Limb (tissue), 2 donors: ENCODE measurements at regions not wholly inside any gene's neighbourhood (a gene's known extent, or its start where the extent isn't known, plus 50 kb on each side); places are given as distances from the start of the nearest gene placed in this dataset.

ENCODE experiments used
- DNase-seq, 2 donors: peaks; one replicate each; pipeline ENCODE4 v3.0.0-alpha.2; 2016; ENCODE audit errors: extremely low spot score in 2 of 2

DNA sequence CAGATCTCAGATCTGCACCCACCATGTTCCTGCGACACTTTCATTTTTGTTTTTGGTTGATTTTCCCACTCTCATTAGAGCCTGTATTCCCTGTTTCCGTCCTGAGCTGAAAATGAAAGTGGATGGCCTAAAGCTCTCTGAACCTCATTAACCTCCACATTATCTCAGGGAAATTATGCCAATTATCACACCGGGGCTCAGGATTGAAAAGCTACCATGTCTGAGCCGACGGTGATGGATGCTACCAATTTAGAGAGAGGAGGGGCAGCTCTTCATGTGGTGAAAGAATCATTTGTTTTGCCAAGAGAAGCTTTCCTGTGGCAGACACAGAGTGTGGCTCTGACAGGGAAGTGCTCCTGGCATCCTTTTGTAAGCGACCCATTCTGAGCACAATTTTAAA lies 410.4 kb upstream of the CDH11 start:
- no peak for DNase-seq

DNA sequence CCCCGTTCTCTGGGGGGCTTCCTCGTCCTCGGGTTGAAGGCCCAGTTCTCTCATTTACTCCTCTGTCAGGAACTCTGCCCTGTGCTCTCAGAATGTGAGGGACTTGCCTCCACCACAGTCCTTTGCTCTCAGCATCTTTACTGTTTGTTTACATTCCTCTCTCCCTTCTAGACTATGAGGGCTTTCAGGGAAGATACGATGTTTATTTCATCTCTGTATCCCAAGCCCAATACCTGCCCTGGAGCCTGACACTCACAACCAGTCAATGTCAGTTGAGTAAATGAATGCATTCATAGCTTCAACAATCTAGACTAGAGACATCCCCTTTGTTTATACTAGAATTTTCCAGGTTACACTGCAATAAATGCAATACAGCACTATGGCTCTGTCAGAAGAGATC lies 409.6 kb upstream of the CDH11 start:
- DNase-seq, result no peak

DNA sequence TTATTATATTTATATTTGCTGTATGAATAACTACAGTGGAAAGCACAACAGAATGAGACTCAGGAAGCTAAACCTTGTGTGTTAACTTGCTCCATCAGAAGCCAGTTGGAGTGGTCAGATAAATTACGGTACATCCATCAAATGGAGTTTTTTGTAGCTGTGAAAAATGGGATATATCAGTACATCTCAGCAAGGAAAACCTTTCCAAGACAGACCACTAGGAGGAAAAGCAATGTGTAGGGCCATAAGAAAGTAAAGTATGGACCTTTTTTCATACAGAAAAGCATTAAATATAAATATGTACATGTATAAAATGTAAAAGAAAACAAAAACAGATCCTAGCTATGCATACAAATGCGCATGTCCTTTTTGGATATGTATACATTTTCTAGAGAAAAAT lies 403.8 kb upstream of the CDH11 start:
- no peak for DNase-seq

DNA sequence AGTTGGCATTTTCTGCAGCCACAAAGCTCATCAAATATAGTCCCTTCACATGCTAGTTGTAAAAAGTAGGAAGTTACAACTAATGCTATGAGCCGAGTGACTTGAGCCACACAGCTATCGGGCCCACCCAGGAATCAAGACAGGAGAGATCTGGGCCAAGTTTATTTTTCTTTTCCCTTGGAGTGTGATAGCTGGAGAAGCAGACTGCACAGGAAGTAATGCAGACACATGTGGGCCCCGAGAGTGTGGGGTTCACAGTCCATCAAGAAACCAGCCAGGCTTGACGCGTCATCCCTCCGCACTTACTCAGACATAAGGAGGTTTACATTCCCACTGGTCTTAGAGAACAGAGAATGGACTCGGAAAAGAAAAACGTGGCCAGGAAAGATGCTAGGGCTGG lies 403.1 kb upstream of the CDH11 start:
- DNase-seq, result peak in 1 of 2 donors; percentile 30

DNA sequence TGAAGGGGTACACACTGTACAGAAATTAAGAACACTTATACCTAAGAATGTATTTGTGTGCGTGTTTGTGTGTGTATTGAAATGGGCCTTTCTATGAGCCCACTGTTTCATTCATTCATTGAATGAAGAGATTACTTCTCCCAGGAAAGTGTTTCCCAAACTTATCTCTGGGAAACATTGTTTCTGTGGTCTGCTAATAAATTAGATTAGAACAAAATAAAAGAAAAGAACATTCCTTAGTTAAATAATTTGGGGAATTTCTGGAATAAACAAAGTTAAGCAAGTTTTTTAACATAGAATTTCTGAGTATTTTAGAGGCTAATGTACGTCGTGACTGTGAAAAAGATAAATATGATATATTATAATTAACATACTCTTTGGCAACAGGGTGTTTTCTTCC lies 402.4 kb upstream of the CDH11 start:
- DNase-seq, result no peak

DNA sequence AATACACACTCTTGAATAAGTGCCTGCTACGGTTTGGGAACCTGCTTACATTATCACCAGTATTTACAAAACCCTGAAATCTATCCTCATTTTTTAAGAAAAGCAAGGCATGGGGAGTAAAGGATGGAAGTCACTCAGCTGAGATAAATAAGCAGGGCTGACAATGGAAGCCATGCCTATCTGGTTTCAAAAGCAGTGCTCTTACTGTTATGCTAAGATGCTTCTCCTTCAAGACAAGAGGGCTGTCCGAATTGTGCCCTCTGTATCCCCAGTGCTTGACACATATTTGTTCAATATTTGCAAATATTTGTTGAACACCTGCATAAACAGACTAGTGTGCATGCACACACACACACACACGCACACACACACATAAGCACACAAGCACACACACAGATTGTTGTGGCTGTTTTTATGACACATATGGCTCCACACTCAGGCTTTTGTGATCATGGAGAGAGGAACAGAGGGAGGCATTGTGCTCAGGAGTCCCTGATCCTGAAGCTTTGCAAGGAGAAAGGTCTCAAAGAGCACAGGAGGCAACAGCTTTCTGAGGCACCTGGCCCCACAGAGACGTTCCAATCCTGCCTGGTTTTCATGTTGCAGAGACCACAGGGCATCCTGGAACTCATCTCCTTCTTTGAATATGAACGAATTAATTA lies 401.6 kb upstream of the CDH11 start:
- DNase-seq, result no peak

DNA sequence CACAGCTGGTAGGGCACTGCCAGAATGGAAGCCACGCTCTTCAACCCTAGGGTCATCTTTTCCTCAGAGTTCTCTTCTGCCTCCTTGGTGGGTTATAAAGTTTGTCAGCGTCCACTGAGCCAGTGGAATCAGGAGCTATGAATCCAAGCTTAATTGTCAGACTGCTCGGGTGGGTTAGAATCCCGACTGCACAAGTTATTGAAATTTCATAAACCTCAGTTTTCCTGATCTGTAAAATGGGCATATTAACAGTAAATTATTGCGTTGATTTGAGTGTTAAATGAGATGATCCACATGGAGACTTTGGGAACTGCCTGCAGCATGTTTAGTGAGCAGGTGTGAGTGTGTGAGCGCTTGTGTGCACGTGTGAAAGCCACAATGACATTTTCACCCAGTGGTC lies 400.5 kb upstream of the CDH11 start:
- DNase-seq, result no peak

DNA sequence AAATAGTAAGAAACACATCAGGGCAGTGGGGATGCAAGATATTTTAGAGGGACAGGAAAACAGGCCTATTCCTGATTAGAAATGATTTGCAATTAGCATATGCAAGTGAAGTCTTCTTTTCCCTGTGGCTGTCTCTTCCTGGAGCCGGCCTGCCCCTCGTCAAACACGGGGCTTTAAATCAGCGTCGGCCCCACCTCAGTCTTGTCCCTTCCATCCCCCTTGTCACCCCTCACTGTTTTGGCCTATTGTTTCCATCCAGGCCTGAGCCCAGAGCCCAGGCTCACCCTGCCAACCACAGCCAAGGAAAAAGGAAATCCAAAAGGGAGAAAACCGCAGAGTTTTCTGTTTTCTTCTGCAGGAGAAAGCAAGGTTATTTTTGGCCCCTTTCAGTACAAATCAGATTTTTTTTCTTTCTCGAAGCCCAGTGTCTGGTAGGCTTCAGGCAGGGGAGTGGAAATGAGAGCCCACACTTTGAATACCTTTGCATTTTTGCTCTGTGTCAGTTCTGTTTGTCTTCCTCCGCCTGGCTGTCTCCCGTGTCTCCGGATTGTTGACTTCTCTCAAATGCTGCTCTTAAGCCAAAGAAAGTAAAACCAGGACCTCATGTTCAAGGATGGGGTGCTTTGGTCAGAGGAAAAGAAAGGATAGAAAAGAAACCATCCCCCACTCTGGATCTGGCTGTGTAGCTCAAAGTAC lies 399.9 kb upstream of the CDH11 start:
- no peak for DNase-seq

DNA sequence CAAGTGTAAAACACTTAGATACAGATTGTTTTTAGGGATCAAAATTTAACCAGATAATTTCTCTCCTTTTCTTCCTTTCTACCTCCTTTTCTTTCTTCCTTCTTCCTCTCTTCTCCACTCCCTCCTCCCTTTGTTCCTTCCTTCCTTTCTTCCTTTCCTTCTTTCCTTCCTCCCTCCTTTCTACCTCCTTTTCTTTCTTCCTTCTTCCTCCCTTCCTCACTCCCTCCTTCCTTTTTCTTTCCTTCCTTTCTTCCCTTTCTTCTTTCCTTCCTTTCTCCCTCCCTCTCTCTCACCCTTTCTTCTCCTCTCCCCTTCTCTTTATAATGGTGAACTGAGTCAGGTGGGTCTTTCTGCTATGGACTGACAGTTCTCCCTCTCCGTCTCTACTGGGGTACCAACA lies 397.5 kb upstream of the CDH11 start:
- no peak for DNase-seq

DNA sequence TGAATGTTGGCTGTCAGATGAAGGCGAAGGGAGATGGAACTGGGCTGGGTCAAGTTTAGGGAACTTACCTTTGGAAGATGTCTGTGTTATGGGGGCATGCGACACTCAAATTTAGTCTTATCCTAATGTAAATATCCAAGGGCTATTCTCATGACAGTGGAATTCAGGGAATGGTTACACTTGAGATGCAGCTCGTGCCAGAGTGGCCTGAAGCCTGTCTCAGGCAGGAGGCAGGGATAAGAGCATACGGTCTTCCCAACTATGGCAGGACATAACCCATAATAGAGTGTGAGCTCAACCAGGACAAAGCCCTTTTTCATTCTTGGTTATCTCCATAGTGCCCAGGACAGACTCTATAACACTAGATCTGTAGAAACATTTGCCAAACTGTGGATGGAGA lies 393.3 kb upstream of the CDH11 start:
- no peak for DNase-seq

DNA sequence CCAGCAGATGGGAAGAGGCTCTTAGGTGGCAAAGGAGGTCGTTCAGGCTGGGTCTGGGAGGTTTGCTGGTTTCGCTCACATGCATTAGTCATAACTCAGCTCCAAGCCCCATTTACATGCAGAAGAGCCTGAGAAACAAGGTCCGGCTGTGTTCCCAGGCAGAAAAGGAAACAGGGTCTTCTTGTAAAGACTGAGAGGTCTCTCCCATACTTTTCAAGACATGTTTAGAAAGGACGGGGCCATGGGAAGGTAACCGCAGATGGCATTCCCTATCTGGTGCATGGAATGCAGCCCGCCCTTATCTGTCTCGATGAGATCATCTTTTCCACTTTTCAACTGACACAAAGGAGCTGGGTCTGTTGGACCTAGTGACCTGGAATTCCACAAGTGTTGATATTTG lies 389.0 kb upstream of the CDH11 start:
- no peak for DNase-seq

DNA sequence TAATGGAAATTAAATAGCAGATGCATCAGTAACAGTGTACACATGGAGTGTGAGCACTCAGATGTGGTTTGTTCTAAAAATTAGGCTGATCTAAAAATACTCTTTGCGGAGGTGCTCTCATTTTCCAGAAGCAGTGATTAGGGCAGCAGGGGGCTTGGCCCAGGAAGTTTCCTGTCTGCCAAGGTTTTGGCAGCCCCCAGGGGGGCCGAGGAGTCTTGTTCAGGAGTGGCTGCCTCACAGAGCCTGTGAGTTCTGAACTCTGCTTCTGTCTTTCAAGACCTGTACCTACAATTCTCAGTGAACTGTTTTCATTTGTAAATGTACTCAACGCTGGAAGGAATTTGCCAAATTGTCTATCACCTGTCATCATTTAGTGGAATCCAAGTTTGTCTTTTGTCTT lies 388.4 kb upstream of the CDH11 start:
- no peak for DNase-seq

DNA sequence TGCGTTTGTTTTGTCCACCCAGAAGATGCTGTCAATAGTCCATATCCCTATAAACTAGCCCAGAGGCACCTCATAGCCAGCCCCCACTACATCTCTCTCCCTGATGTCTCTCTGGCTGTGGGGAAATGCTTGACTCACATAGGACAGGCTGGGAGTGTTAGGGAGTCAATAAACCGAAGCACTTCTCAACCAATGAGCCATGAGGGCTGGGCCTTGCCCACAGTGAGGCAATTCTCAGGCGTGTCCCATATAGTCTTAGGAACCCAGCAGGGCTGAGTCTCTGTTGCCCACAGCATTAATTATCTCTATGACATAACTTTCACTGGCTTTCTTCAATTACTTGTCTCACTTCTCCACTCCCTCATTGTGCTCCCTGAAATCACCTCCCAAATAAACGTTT lies 387.3 kb upstream of the CDH11 start:
- DNase-seq, result no peak

DNA sequence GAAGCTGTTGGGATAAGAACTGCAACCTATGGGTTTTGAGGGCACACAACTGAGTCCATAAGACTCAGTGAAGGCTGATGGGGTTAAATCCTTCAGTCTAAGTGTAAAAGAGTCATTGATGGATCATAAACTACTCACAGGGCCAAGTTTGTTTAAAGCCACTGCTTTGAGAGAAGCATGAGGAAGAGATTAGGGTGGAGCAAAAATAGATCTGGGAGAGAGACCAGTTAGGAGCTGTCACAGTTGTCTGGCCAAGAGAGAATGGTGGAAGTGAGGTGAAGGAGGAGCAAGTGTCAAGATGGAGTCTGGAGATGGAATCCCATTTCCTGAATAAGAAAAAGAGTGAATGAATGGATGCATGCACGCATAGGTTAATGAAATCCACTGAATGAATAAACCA lies 379.1 kb upstream of the CDH11 start:
- DNase-seq, result no peak

DNA sequence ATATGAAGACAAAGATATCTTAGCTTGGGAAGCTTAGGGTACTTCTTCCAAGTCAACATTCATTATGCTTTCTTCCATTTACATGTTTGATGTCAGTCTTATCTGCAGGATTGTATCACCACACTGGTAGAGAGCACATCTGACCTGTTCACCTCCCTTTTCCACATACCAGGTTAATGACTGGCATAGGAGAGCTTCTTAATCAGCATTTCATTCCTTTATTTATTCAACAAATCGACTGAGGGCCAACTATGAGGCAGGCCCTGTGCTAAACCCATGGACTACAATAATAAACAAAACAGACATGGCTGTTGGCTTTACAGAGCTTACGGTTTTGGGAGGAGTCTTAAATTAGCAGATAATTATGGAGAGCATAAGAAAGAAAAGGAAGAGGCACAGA lies 378.1 kb upstream of the CDH11 start:
- no peak for DNase-seq

DNA sequence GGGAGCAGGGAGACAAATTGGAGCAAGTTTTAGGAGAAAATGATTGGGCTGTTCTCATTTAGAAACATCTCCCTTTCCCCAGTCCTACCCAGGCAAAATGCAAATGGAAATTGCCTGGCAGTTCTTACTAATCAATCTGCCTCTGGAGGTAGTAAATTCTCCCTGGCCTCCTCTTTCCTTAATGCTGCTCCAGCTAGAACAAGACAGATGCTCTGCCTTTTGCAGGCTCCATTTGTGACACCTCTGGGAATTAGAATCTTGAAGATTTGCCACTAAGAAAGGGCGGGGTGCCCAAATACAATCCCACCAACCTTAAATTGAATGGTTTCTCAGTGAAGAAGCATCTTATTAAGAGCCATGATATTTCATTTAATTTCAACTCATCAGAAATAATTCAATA lies 377.7 kb upstream of the CDH11 start:
- DNase-seq, result no peak

DNA sequence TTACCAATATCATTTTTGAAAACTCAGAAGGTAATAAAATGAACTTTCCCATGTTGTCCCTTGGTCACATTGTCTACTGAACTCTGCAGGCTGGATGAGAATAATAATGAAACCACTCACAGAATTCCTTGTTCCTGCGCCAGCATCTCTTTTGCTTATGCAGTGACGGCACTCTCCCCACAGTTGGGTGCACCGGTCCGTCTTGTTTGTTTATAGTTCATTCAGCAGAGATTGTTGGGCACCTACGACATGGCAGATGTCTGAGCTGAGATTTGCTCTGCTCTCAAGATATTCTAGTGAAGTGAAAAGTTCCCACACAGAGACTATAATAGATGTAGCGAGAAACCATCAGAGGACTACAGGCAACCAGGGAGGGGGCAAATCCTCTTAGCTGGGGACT lies 375.7 kb upstream of the CDH11 start:
- no peak for DNase-seq

DNA sequence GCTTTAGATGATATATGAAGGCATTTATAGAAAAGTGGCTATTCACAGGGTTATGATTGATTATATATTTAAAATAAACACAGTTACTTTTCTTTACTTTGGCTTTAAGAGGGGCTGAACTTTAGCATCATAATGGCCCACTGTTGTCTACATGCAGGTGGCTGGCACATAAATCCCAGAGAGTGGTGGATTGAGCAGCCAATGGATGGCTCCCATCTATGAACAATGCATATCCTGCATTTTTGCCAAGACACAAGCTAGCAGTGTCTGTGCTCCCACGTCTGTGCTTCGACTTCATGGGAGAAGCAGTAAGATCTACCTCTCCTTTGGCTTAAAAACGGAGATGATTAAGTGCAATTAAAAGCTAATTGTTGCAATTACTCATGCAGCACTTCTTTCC lies 373.2 kb upstream of the CDH11 start:
- DNase-seq, result no peak

DNA sequence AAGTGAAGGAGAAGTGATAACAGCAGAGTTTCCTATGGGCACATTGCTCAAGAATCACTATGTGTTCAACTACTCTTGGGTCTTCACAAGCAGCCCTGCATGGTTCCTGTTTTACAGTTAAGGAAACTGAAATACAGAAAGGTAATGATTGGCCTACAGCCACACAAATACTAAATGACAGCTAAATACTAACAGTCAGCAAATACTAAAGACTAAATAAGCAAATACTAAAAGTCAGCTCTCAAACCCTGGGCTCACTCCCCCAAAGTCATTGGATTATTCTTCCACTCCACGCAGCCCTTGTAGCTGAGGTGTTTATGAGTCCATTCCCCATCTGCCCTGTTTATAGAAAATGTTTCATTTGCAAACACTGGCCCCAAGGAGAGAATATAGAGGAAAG lies 372.7 kb upstream of the CDH11 start:
- DNase-seq, result no peak

DNA sequence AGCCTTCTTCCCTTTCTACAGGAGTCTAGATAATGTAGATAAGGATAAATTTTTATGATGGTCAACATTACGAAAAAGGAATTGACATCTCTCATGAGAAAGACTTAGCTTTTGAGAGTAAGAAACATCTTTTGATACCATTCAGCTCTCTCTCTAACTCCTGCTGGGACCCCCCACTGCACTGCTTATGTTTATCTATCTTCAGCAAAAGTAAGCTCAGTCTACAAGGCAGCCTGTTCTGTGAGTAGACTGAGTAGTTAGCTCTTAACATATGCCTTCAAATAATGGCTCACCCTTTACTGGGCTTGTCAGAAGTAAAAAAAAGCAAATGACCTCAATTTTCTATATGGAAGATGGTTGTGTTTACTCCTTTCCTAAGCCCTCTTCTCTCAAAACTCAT lies 372.2 kb upstream of the CDH11 start:
- no peak for DNase-seq

DNA sequence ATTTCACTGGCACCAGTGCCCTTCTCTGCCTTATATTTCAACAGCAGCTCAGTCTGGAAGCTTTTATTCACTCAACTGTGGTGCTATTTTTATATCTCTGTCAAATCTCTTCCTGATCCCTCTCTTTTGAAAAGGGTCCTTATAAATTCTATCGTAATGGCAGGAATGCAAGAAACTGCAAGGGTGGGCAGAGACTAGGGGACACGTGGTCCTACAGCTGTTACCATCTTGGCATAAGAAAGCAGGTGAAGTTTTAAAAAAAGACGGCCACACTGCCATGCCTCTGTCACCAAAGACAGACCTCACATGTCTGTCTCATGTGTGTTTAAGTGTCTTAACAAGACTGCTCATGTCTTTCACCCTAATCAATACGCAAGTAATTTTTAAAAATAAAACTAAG lies 368.4 kb upstream of the CDH11 start:
- no peak for DNase-seq

DNA sequence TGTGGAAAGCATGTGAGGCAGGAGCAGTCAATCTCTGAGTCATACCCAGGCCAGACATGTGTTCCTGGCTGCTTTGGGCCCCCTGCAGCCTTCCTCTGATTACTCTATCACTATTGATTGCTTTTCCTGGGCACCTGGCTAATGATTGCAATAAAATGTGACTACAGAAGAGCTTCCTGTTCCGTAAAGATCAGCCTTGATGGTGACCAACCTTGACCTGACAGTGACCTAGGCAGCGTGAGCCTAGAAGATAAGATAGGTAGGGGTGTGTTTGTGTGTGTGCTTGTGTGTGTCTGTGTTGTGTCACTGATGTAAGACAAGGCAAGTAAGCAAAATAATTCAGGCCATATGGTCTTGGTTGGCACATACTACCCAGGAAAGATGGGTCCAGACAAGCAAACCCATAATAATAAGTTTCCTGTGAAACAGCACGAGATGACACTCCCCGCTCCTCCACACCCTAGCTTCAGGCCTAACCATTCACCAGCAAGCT lies 367.7 kb upstream of the CDH11 start:
- no peak for DNase-seq

DNA sequence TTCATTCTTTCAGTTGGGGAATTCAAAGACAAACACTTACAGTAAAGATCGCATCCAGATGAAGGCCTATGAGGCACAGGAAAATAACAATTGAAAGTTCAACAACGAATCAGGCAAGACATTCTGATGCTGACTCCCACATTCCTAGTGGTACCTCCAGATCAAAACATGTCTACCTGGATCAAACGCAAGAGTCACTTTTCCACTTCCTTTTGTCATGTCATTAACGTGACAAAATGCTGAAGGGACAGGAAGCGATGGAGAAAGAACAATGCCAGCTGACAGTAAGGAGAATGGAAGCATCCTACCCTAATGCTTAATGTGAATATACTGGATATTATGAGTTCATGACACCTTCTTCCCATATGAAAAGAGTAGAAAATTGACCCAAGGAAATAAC lies 365.4 kb upstream of the CDH11 start:
- no peak for DNase-seq

DNA sequence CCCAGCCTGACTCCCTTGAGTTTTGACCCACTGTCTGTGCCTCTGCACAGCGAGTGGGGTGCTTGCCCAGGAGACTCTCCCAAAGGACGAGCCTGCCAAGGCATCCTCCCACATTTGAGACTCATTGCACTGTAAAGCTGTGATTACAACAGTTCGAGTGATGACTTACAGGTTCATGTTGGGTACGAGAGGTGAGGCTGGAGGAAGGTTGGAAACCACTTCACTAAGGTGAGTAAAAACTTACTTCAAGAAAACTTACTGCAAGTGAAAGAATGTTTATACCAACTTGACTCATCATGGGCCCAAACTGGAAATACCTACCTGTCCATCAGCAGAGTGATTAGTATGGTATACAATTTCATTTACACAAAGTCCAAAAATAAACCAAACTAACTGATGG lies 360.1 kb upstream of the CDH11 start:
- DNase-seq, result no peak
